BLaER1 (cell line): ENCODE measurements at regions not wholly inside any gene's neighbourhood (a gene's known extent, or its start where the extent isn't known, plus 50 kb on each side); places are given as distances from the start of the nearest gene placed in this dataset.

Experiments
- H3K27ac ChIP-seq: shearing (Covaris generic); formaldehyde crosslinking; 2 replicates; pipeline ENCODE4 v1.8.1; 2022
- H3K27me3 ChIP-seq: shearing (Covaris generic); formaldehyde crosslinking; 2 replicates; pipeline ENCODE4 v1.8.1; 2022
- H3K36me3 ChIP-seq: shearing (Covaris generic); formaldehyde crosslinking; 2 replicates; pipeline ENCODE4 v1.8.1; 2022
- H3K4me1 ChIP-seq: shearing (Covaris generic); formaldehyde crosslinking; 2 replicates; pipeline ENCODE4 v1.8.1; 2022
- H3K4me2 ChIP-seq: shearing (Covaris generic); formaldehyde crosslinking; 2 replicates; pipeline ENCODE4 v1.8.1; 2022
- H3K4me3 ChIP-seq: shearing (Covaris generic); formaldehyde crosslinking; 2 replicates; pipeline ENCODE4 v1.8.1; 2022
- H3K9ac ChIP-seq: shearing (Covaris generic); formaldehyde crosslinking; 2 replicates; pipeline ENCODE4 v1.8.1; 2022
- H3K9me3 ChIP-seq: shearing (Covaris generic); formaldehyde crosslinking; 2 replicates; pipeline ENCODE4 v1.8.1; 2022
- H4K20me1 ChIP-seq: shearing (Covaris generic); formaldehyde crosslinking; 2 replicates; pipeline ENCODE4 v1.8.1; 2022
- Cebpa-rat ChIP-seq: shearing (Covaris generic); IDR thresholded peaks from 2 replicates; pipeline ENCODE4 v1.8.1; 2022

DNA sequence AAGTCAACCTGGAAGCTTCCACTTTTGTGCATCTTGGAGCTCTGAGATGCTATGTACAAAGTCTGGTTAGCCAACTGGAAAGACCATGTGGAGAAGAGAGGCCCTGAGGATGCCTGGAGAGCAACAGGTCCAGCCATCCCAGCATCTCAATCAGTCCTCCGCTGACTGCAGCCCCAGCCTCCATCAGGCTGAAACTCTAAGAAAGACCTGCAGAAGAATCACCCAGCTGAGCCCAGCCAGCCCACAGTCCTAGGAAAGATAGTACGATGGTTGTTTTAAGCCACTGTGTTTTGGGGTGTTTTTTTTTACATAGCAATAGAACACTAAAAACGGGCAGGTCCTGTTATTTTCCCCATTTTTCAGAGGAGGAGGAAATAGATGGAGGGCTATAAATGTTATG lies 84.0 kb downstream of the NCR2 start:
- no peak for TF ChIP-seq Cebpa-rat
- H3K9me3 ChIP-seq = peaks cover 11% of the 10 kb centered on the region

DNA sequence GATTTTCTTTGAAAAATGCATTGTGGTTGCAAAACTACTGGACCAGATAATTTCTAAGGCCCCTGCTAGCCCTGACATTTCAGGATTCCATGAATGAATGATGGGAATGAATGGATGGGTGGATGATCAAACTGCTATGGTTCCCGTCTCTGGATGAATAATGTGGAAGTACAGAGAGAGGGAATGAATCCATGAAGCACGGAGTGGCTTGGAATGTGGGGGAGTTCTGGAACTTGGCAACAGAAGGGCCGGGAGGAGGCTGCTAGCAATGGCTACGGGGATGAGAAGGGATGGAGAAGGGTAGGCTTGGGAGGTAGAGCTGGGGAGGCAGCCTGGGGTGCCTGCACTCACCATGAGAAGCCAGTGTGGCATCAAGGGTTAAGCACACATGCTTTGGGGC lies 84.8 kb downstream of the NCR2 start:
- no peak overlapping the region for H3K27ac ChIP-seq
- peaks cover 4% of the 10 kb centered on the region for H3K27me3 ChIP-seq
- peaks cover 42% of the 10 kb centered on the region for H3K4me1 ChIP-seq
- H3K4me2 ChIP-seq = no peak overlapping the region
- TF ChIP-seq Cebpa-rat = no peak
- H3K36me3 ChIP-seq = no peaks in the 10 kb centered on the region
- no peak overlapping the region for H3K9ac ChIP-seq
- H3K9me3 ChIP-seq = peaks cover 11% of the 10 kb centered on the region
- H4K20me1 ChIP-seq = no peaks in the 10 kb centered on the region
- H3K4me3 ChIP-seq = no peak overlapping the region

More for the DNA sequence above, 84.0 kb downstream of the NCR2 start:
- Histone ChIP-seq H4K20me1 (no peaks in the 10 kb centered on the region), H3K4me1 (peaks cover 36% of the 10 kb centered on the region), H3K4me2 (no peak overlapping the region), H3K9ac (no peak overlapping the region), H3K36me3 (no peaks in the 10 kb centered on the region), H3K4me3 (no peak overlapping the region), H3K27ac (no peak overlapping the region), H3K27me3 (no peaks in the 10 kb centered on the region)

DNA sequence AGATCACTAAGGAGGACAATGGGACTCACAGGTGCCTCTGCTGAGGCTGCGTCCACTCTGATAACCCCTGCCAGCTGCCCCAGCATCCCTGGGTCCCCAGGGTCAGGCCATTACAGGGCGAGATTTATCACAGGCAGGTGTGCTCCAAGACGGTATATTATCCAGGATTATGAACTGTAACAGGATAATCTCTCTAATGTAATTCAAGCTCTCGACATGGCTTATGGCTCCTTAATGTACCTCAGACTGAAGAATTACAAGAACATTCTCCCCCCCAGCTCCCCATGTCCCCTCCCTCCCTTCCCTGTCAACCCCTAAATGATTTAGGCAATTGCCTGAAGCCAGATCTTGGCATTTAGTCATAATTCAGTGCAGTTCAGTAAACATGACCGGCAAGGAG lies 86.8 kb downstream of the NCR2 start:
- Histone ChIP-seq H3K9ac (no peak overlapping the region), H3K36me3 (no peaks in the 10 kb centered on the region), H3K9me3 (peaks cover 11% of the 10 kb centered on the region), H3K4me1 (peaks cover 31% of the 10 kb centered on the region), H3K4me2 (no peak overlapping the region), H4K20me1 (peaks cover 9% of the 10 kb centered on the region), H3K27ac (no peak overlapping the region), H3K4me3 (no peak overlapping the region), H3K27me3 (peaks cover 24% of the 10 kb centered on the region)
- no peak for TF ChIP-seq Cebpa-rat

DNA sequence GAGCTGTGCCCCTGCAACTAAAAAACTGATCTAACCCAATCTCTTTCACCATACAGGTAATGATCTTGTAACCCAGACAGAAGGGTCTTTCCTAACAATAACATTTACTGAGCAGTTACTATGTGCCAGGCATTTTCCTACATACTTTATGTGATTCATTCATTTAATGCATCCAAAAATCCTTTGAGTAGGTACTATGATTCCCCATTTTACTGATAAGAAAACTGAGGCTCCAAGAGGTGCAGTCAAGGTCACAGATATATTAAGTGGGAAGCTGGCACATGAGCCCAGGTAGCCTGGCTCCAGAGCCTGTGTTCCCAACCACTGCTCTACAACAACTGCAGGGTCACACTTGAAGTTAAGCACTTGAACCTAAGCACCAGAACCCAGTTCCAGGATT lies 87.6 kb downstream of the NCR2 start:
- no peak overlapping the region for H3K4me3 ChIP-seq
- no peak overlapping the region for H3K27ac ChIP-seq
- no peak overlapping the region for H3K9ac ChIP-seq
- H3K4me1 ChIP-seq = peaks cover 33% of the 10 kb centered on the region
- peaks cover 11% of the 10 kb centered on the region for H3K9me3 ChIP-seq
- peaks cover 18% of the 10 kb centered on the region for H4K20me1 ChIP-seq
- TF ChIP-seq Cebpa-rat = no peak
- H3K4me2 ChIP-seq = peak overlapping the region; percentile 41; the same call in 1 of the 2 replicates
- no peaks in the 10 kb centered on the region for H3K36me3 ChIP-seq
- peaks cover 32% of the 10 kb centered on the region for H3K27me3 ChIP-seq

DNA sequence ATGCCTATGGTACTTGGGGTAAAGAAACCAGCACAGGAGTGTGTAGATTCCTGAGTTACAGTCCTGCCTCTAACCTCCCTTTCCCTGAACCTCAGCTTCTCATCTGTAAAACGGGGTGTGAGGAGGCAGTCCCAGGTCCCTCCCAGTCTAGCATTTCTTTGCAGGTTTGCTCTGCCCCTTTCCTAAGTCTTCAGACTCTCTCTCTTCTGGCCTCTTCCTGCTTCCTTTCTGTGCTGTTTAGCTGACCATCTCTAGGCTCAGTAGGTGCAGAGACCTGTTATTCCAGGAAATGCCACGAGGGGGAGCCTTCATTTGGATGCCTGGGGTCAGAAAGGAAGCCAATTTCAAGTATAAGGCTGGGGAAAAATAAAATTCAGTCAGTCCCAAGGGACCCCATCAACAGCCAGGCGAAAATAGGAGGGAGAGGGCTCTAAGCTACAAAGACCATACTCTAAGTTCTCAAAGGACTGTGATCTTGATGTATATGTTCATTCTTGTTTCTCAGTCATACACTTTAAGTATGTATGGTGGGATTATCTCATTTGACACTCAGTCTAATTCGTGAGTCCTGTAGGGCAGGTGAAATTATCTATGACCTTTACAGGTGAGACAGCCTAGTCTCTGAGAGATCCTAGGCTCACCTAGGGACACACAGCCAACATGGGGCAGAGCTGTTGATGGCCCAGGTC lies 89.1 kb downstream of the NCR2 start:
- H3K9ac ChIP-seq = no peak overlapping the region
- peaks cover 5% of the 10 kb centered on the region for H3K9me3 ChIP-seq
- peak overlapping the region; percentile 32 for H3K4me2 ChIP-seq
- no peak overlapping the region for H3K4me3 ChIP-seq
- H3K36me3 ChIP-seq = no peaks in the 10 kb centered on the region
- H3K27me3 ChIP-seq = peaks cover 47% of the 10 kb centered on the region
- H3K27ac ChIP-seq = no peak overlapping the region
- peaks cover 45% of the 10 kb centered on the region for H3K4me1 ChIP-seq
- H4K20me1 ChIP-seq = peaks cover 27% of the 10 kb centered on the region
- TF ChIP-seq Cebpa-rat = no peak

DNA sequence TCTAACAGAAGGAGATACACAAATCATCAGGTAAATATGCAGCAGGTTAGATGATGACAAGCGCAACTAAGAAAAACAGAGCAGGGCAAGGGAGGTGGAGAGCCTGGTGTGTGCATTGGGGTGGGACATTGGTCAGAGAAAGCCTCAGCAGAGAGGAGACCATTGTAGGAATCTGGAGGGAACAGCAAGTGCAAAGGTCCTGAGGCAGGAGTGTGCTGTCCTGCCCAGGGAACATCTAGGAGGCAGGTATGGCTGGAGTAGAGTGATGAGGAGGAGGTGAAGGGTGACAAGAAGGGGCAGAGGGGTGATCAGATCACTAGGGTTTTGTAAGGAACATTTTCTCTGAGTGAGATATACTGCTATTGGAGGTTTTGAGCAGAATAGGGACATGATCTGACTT lies 90.1 kb downstream of the NCR2 start:
- Histone ChIP-seq H4K20me1 (peaks cover 27% of the 10 kb centered on the region), H3K4me3 (no peak overlapping the region), H3K9me3 (no peaks in the 10 kb centered on the region), H3K4me1 (peaks cover 47% of the 10 kb centered on the region), H3K36me3 (no peaks in the 10 kb centered on the region), H3K9ac (no peak overlapping the region), H3K27ac (no peak overlapping the region), H3K27me3 (peaks cover 57% of the 10 kb centered on the region), H3K4me2 (no peak overlapping the region)
- TF ChIP-seq Cebpa-rat = no peak

DNA sequence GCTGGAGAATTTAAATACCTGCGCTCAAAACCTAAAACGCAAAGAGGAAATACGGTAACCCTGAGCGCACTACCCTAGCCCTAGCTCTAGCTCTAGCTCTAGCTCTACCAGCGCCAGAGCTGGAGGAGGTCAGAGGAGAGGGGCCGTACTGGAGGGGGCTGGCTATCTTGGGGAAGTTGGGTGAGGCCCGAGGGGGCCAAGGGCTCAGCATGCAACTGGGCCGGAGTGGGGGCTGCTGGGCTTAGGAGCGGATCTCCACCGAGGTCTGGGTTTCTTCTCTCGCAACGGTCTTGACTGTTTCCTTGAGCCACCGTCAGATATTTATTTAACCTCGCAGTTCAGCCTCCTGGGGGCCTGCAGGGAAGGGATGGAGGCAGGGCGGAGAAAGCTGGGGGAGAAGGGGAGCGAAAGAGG lies 91.0 kb downstream of the NCR2 start:
- Histone ChIP-seq H3K27ac (no peak overlapping the region), H4K20me1 (peaks cover 27% of the 10 kb centered on the region), H3K4me3 (0 out of 2 replicates have a peak overlapping the region, but pooled peaks have one; percentile 62), H3K4me1 (peaks cover 53% of the 10 kb centered on the region), H3K27me3 (peaks cover 65% of the 10 kb centered on the region), H3K9ac (no peak overlapping the region), H3K9me3 (no peaks in the 10 kb centered on the region), H3K4me2 (peak overlapping the region; percentile 86; the same call in 1 of the 2 replicates), H3K36me3 (no peaks in the 10 kb centered on the region)
- no peak for TF ChIP-seq Cebpa-rat

DNA sequence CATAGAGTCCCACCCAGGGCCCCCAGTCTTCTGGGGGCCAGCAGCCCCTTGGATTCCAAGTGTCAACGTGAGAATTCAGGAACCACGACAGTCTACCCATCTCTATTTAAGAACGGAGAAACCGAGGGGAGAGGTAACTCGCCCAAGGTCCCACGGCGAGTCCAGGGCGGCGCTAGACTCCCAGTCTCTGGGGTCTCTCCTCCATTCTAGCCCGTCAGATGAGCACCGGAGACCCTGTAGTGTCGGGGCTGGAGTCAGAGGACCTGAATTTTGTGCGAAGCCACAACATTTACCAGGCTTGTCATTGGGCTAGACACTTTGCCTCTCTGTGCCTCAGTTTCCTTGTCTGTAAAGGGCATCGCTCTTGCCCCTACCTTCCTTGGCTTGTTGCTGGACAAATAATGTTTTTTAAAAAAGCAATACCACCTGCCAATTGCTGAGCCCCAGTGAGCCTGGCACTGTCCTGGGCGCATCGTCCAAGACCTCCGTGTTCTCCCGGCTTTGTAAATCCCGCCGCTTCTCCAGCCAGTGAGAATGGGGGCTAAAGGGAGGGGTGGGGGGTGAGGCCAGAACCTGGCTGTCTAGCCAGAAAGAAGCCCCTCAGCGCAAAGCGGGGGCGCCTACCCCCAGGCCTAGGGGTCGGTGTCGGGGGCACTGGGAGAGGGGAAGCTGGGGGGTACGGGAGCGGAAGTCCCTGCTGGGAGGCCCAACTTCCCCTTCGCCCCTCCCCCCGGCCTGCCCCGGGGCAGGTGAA lies 91.7 kb downstream of the NCR2 start:
- no peaks in the 10 kb centered on the region for H3K9me3 ChIP-seq
- peaks cover 68% of the 10 kb centered on the region for H3K27me3 ChIP-seq
- H3K36me3 ChIP-seq = no peaks in the 10 kb centered on the region
- H3K9ac ChIP-seq = no peak overlapping the region
- TF ChIP-seq Cebpa-rat = no peak
- peaks cover 27% of the 10 kb centered on the region for H4K20me1 ChIP-seq
- peaks cover 53% of the 10 kb centered on the region for H3K4me1 ChIP-seq
- no peak overlapping the region for H3K27ac ChIP-seq
- H3K4me3 ChIP-seq = peak overlapping the region; percentile 62
- H3K4me2 ChIP-seq = peak overlapping the region; percentile 86

DNA sequence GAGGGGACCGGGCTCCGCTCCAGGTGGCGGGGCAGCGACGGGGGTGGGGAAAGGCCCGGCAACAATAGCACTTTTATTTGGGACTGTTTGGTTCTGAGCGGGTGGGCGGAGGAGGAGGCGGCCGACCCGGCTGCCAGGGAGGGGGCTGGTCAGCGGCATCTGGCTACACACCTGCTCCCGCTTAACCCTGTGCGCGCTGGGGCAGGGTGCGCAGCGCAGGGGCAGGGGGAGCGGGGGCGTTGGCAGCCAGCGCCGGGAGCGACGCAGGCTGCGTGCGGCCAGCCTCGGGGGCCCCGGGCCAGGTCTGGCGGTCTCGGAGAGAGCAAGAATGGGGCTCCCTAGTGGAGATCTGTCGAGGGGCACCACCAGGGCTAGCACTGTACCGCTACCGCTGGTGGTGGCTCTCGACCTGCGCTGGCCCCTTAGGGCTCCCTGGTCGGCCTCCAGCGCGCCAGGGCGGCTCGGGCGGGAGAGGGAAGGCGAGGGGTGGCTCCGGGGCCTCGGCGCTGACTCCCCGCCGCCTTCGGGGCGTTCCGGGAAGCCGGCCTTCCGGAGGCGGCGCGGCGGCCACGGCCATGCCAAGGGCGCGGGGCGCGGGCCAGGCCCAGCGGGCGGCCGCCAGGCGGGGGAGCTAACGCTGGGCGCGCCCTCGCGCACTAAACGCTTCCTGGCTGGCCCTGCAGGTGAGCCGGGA lies 92.4 kb downstream of the NCR2 start:
- no peaks in the 10 kb centered on the region for H3K9me3 ChIP-seq
- peak overlapping the region; percentile 32; the same call in 1 of the 2 replicates for H3K9ac ChIP-seq
- no peaks in the 10 kb centered on the region for H3K36me3 ChIP-seq
- H3K4me3 ChIP-seq = peak overlapping the region; percentile 62
- peaks cover 53% of the 10 kb centered on the region for H3K4me1 ChIP-seq
- no peak for TF ChIP-seq Cebpa-rat
- peak overlapping the region; percentile 86 for H3K4me2 ChIP-seq
- H4K20me1 ChIP-seq = peaks cover 27% of the 10 kb centered on the region
- peaks cover 68% of the 10 kb centered on the region for H3K27me3 ChIP-seq
- no peak overlapping the region for H3K27ac ChIP-seq
